ENCODE measurements at regions not wholly inside any gene's neighbourhood (a gene's known extent, or its start where the extent isn't known, plus 50 kb on each side); places are given as distances from the start of the nearest gene placed in this dataset.

DNA sequence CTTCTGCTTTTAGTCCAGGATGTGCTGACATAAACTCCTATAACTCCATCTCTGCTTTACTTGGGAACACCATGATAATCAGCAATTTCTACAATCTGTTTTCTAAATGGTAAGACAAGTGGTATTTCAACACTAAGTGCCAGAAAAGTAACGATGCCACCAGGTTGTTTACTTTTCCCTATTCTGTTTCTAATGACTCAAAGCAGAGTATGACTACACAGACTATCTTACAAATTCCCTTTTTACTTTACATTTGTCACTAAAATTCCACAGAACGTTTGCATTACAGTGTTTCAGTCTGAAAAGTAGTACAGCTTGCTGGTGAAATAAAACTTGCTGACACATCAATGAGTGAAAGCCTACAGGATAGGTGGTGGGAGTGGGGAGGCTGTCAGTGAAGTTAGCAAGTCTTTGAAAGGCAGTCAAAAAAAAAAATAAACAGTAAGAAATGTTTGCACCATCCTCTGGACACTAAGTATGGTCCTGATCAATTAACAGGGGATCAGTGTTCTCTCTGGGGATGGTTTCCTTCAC lies 186.5 kb downstream of the LURAP1L start:
- Histone ChIP-seq H3K4me1 (no peaks in the 10 kb centered on the region), H3K9me3 (no peaks in the 10 kb centered on the region), H3K27ac (no peak overlapping the region), H3K36me3 (no peaks in the 10 kb centered on the region), H3K27me3 (no peaks in the 10 kb centered on the region), H3K4me3 (no peak overlapping the region)
- no peak for TF ChIP-seq POLR2A (IDR thresholded peaks at IDR 0.05)
- TF ChIP-seq CTCF (IDR thresholded peaks at IDR 0.05), result no peak
- DNase-seq, result no peak
- intact Hi-C loops (cut with DNase I; ENCODE audit: low total_unique reads), result no loop called here

DNA sequence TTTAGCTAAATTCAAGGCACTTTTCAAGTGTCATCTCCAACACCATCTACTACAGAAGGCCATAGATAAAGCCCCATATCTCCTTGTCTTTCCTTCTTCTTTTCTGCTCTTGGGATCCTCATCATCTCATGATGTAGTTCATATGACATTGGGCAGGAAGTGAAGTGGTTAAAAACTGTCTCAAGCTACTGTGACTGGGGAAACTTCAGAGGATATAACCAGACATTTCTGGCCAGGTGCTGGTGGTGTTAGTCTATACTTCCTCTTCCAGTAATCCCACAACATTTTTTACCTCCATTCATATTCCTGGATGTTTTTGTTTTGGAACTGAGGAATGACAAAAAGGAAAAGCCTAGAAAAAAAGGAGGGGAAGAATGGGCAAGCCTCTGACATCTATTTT lies 188.7 kb downstream of the LURAP1L start:
- Histone ChIP-seq H3K27ac (no peak overlapping the region), H3K4me3 (no peak overlapping the region), H3K9me3 (no peaks in the 10 kb centered on the region), H3K27me3 (no peaks in the 10 kb centered on the region), H3K4me1 (no peaks in the 10 kb centered on the region), H3K36me3 (no peaks in the 10 kb centered on the region)
- DNase-seq, result no peak
- intact Hi-C loops (cut with DNase I; ENCODE audit: low total_unique reads), result no loop called here
- TF ChIP-seq POLR2A (IDR thresholded peaks at IDR 0.05), result no peak

DNA sequence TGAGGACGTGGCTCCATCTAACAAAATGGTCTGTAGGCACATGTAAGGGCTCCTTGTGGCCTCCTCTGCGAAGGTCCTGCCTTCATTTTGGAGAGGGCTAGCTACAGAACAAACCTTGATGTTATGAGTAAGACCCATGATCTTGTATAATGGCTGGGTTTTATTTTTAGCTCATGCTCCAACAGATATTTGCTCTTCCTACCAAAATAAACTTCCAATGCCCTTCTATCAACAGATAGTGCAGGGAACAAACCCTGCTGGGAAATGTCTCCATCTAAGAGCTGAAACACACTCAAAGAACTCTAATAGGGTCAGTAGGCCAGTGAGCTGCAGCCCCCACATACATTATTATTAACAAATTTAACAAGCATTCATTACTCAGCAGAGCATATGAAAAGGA lies 189.5 kb downstream of the LURAP1L start:
- no peak for TF ChIP-seq POLR2A (IDR thresholded peaks at IDR 0.05)
- no peak for TF ChIP-seq CTCF (IDR thresholded peaks at IDR 0.05)
- H3K9me3 ChIP-seq, result no peaks in the 10 kb centered on the region
- no peak overlapping the region for H3K27ac ChIP-seq
- no peak for DNase-seq
- H3K4me3 ChIP-seq, result no peak overlapping the region
- H3K4me1 ChIP-seq, result no peaks in the 10 kb centered on the region
- intact Hi-C loops (cut with DNase I; ENCODE audit: low total_unique reads), result no loop called here
- no peaks in the 10 kb centered on the region for H3K36me3 ChIP-seq
- no peaks in the 10 kb centered on the region for H3K27me3 ChIP-seq

- Histone ChIP-seq H3K4me3 (no peak overlapping the region), H3K27ac (no peak overlapping the region), H3K27me3 (no peaks in the 10 kb centered on the region), H3K36me3 (no peaks in the 10 kb centered on the region), H3K4me1 (no peaks in the 10 kb centered on the region), H3K9me3 (no peaks in the 10 kb centered on the region)
- no peak for TF ChIP-seq CTCF (IDR thresholded peaks at IDR 0.05)
- TF ChIP-seq POLR2A (IDR thresholded peaks at IDR 0.05), result no peak
- DNase-seq, result no peak
- intact Hi-C loops (cut with DNase I; ENCODE audit: low total_unique reads), result no loop called here
Measured at GRCh38 chr9:12965303-12965702, 190.5 kb downstream of the LURAP1L start.

- Histone ChIP-seq H3K4me3 (no peak overlapping the region), H3K9me3 (no peaks in the 10 kb centered on the region), H3K27ac (no peak overlapping the region), H3K4me1 (no peaks in the 10 kb centered on the region), H3K36me3 (no peaks in the 10 kb centered on the region), H3K27me3 (peaks cover 0 to 2% of the 10 kb centered on the region in 2 donors)
- intact Hi-C loops (cut with DNase I; ENCODE audit: low total_unique reads), result no loop called here
- DNase-seq, result no peak
- TF ChIP-seq POLR2A (IDR thresholded peaks at IDR 0.05), result no peak
- no peak for TF ChIP-seq CTCF (IDR thresholded peaks at IDR 0.05)
Measured at GRCh38 chr9:12968093-12968492, 193.3 kb downstream of the LURAP1L start.

Data from uterus (tissue), 3 donors.